Brain microvascular endothelial cell (primary cell): ENCODE measurements at regions not wholly inside any gene's neighbourhood (a gene's known extent, or its start where the extent isn't known, plus 50 kb on each side); places are given as distances from the start of the nearest gene placed in this dataset.

ENCODE experiments used
- DNase-seq: peaks from one replicate; pipeline ENCODE4 v3.0.0-alpha.2; 2020
- H3K27ac ChIP-seq: fragments of 250-450 bp; sonication (Bioruptor Pico); 2 replicates; pipeline ENCODE4 v1.5.1; 2020; ENCODE audit warnings: mild to moderate bottlenecking, moderate library complexity
- H3K27me3 ChIP-seq: fragments of 250-450 bp; sonication (Bioruptor Pico); replicated peaks from 2 replicates; pipeline ENCODE4 v1.5.1; 2020; ENCODE audit warnings: mild to moderate bottlenecking
- H3K36me3 ChIP-seq: fragments of 250-450 bp; sonication (Bioruptor Pico); replicated peaks from 2 replicates; pipeline ENCODE4 v1.5.1; 2020; ENCODE audit warnings: mild to moderate bottlenecking
- H3K4me3 ChIP-seq: 2 replicates; pipeline ENCODE4 v1.5.1; 2011; ENCODE audit warnings: low read depth, mild to moderate bottlenecking, control low read depth, low read length, moderate library complexity
- CTCF ChIP-seq: IDR thresholded peaks from 2 replicates; pipeline ENCODE4 v1.5.1; 2011; ENCODE audit warnings: low read depth, mild to moderate bottlenecking, moderate library complexity, low read length, control low read depth, inconsistent platforms; ENCODE audit errors: missing control alignments
- in situ Hi-C: cut with HindIII; loops from 2 replicates; pipeline ENCODE4 v1.10.0; 2017; ENCODE audit warnings: low sequenced_read_pairs, low pct_ligation_motif_present

GRCh38 chr2:226184940-226185615 is 614.5 kb downstream of the IRS1 start:
- Histone ChIP-seq H3K4me3 (peak overlapping the region; percentile 9), H3K36me3 (no peaks in the 10 kb centered on the region), H3K27me3 (no peaks in the 10 kb centered on the region), H3K27ac (peak overlapping the region; percentile 92)
- in situ Hi-C loops = no loop called here
- peak; percentile 31 for DNase-seq
- no peak for TF ChIP-seq CTCF

GRCh38 chr2:226184540-226184939 is 615.1 kb downstream of the IRS1 start:
- H3K27me3 ChIP-seq = no peaks in the 10 kb centered on the region
- no peak overlapping the region for H3K4me3 ChIP-seq
- no peak for DNase-seq
- H3K27ac ChIP-seq = peak overlapping the region; percentile 92
- no peaks in the 10 kb centered on the region for H3K36me3 ChIP-seq
- in situ Hi-C loops = no loop called here
- no peak for TF ChIP-seq CTCF

DNA sequence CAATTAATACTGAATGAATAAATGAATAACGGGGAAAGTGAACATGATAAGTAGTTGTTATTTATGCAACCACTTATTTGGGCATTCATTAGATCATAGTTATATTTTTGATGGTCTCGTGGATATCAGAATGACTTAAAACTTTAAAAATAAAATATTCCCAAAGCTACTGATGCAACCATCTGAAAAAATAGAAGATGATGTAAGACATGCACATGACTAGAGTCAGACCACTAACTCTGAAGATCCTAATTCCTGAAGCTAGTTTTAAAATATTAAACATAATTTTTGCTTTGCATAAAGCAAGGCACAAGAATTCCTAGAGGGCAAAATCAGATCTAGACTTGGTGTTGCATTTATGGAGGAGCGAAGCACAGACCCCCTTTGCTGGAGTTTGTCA is 616.1 kb downstream of the IRS1 start:
- no peaks in the 10 kb centered on the region for H3K36me3 ChIP-seq
- no peak overlapping the region for H3K27ac ChIP-seq
- H3K27me3 ChIP-seq = no peaks in the 10 kb centered on the region
- DNase-seq = no peak
- TF ChIP-seq CTCF = no peak
- in situ Hi-C loops = no loop called here
- H3K4me3 ChIP-seq = no peak overlapping the region

DNA sequence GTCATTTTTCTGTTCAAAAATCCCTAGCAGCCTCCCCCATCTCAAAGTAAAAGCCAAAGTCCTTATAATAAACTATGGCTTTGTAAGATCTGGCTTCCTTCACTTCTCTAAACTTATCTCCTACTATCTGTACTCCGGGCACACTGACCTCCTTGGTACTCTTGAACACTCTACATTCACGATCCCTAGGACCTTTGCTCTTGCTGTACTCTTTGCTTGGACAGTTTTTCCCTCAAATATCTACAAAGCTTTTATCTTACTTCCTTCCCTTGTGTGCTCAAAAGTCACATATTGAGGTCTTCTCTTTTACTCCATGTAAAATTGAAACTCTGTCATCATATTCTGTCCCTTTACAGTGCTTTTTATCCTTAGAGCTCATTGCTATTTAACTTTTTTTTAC is 616.6 kb downstream of the IRS1 start:
- no peak for TF ChIP-seq CTCF
- Histone ChIP-seq H3K4me3 (no peak overlapping the region), H3K27ac (no peak overlapping the region), H3K36me3 (no peaks in the 10 kb centered on the region), H3K27me3 (no peaks in the 10 kb centered on the region)
- no peak for DNase-seq
- in situ Hi-C loops = no loop called here

GRCh38 chr2:226181909-226182308 is 617.7 kb downstream of the IRS1 start:
- Histone ChIP-seq H3K36me3 (no peaks in the 10 kb centered on the region), H3K4me3 (no peak overlapping the region), H3K27me3 (no peaks in the 10 kb centered on the region), H3K27ac (no peak overlapping the region)
- TF ChIP-seq CTCF = no peak
- in situ Hi-C loops = no loop called here
- DNase-seq = no peak

DNA sequence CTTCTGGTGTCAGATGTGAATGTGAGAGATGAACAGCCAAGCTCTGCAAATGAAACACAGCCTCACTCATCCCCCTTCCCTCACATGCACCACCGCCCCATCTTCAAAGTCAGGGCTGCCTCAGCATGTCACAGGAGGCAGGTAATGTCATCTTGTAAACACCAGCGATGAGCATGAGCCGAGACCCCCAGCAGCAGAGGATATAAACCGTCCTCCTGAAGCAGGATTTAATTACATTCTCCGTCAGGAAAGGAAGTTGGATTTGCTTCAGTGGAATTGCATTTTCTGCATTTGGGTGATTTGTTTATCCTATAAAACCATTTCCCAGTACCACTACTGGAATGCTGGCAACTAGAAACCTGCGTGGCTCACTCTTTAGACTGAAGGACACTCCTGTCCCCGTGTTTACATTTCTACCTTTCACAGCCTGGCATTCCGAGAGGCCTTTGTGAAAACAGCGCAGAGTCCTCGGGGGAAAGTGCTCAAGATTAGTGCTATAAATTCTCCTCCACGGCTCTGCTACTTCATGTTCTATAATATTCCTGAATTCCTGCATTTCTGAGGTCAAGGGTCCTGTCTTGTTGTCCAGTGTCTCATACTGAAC is 619.2 kb downstream of the IRS1 start:
- in situ Hi-C loops = no loop called here
- TF ChIP-seq CTCF = no peak
- DNase-seq = no peak
- Histone ChIP-seq H3K4me3 (no peak overlapping the region), H3K27ac (no peak overlapping the region), H3K36me3 (no peaks in the 10 kb centered on the region), H3K27me3 (no peaks in the 10 kb centered on the region)
